ENCODE measurements at regions not wholly inside any gene's neighbourhood (a gene's known extent, or its start where the extent isn't known, plus 50 kb on each side); places are given as distances from the start of the nearest gene placed in this dataset.

- no peak for TF ChIP-seq EZH2phosphoT487 (IDR thresholded peaks at IDR 0.05; ENCODE audit: borderline replicate concordance)
- no peak for TF ChIP-seq CTCF (conservative IDR thresholded peaks at IDR 0.05; ENCODE audit: low read length)
- H3K4me2 ChIP-seq (ENCODE audit: low read depth, low read length, poor library complexity, severe bottlenecking): no peak overlapping the region
Measured at GRCh38 chr6:166739976-166740318, 112.9 kb upstream of the RPS6KA2 start.

GRCh38 chr6:166739117-166739975 lies 112.3 kb upstream of the RPS6KA2 start:
- TF ChIP-seq CTCF (conservative IDR thresholded peaks at IDR 0.05; ENCODE audit: low read length) (no peak), EZH2phosphoT487 (IDR thresholded peaks at IDR 0.05; ENCODE audit: borderline replicate concordance) (no peak)
- no peaks in the 10 kb centered on the region for H3K36me3 ChIP-seq (ENCODE audit: insufficient read depth, low read length)
- H3K27me3 ChIP-seq (ENCODE audit: insufficient read depth, low read length, poor library complexity, severe bottlenecking): no peaks in the 10 kb centered on the region
- no peaks in the 10 kb centered on the region for H3K4me1 ChIP-seq (ENCODE audit: insufficient read depth, low read length, poor library complexity, severe bottlenecking)
- no peaks in the 10 kb centered on the region for H3F3A ChIP-seq (ENCODE audit: low read depth)
- H3K4me3 ChIP-seq (ENCODE audit: low read length, poor library complexity, severe bottlenecking): no peak overlapping the region
- H3K9ac ChIP-seq (ENCODE audit: low read depth, low read length, poor library complexity, severe bottlenecking): no peak overlapping the region
- H3K4me2 ChIP-seq (ENCODE audit: low read depth, low read length, poor library complexity, severe bottlenecking): no peak overlapping the region
- no peaks in the 10 kb centered on the region for H3K9me3 ChIP-seq (ENCODE audit: insufficient read depth, low read depth, low read length)
- H3K79me2 ChIP-seq (ENCODE audit: insufficient read depth, low read length): no peaks in the 10 kb centered on the region
- H2AFZ ChIP-seq (ENCODE audit: low read length): no peak overlapping the region
- no peaks in the 10 kb centered on the region for H4K20me1 ChIP-seq (ENCODE audit: insufficient read depth, low read length, poor library complexity, severe bottlenecking)
- no peaks in the 10 kb centered on the region for H3K9me2 ChIP-seq (replicated peaks; ENCODE audit: low read depth, low read length)

More at GRCh38 chr6:166739976-166740318, 112.9 kb upstream of the RPS6KA2 start:
- Histone ChIP-seq H3K4me3 (ENCODE audit: low read length, poor library complexity, severe bottlenecking) (no peak overlapping the region), H3K9ac (ENCODE audit: low read depth, low read length, poor library complexity, severe bottlenecking) (no peak overlapping the region), H3K9me2 (replicated peaks; ENCODE audit: low read depth, low read length) (no peaks in the 10 kb centered on the region), H3K4me1 (ENCODE audit: insufficient read depth, low read length, poor library complexity, severe bottlenecking) (no peaks in the 10 kb centered on the region), H3K9me3 (ENCODE audit: insufficient read depth, low read depth, low read length) (no peaks in the 10 kb centered on the region), H4K20me1 (ENCODE audit: insufficient read depth, low read length, poor library complexity, severe bottlenecking) (no peaks in the 10 kb centered on the region), H3K36me3 (ENCODE audit: insufficient read depth, low read length) (no peaks in the 10 kb centered on the region), H3K27me3 (ENCODE audit: insufficient read depth, low read length, poor library complexity, severe bottlenecking) (no peaks in the 10 kb centered on the region), H2AFZ (ENCODE audit: low read length) (no peak overlapping the region), H3K79me2 (ENCODE audit: insufficient read depth, low read length) (no peaks in the 10 kb centered on the region), H3F3A (ENCODE audit: low read depth) (no peaks in the 10 kb centered on the region)

- no peaks in the 10 kb centered on the region for H3K79me2 ChIP-seq (ENCODE audit: insufficient read depth, low read length)
- H3K27me3 ChIP-seq (ENCODE audit: insufficient read depth, low read length, poor library complexity, severe bottlenecking): no peaks in the 10 kb centered on the region
- H3K4me1 ChIP-seq (ENCODE audit: insufficient read depth, low read length, poor library complexity, severe bottlenecking): no peaks in the 10 kb centered on the region
- H2AFZ ChIP-seq (ENCODE audit: low read length): no peak overlapping the region
- H3K9me2 ChIP-seq (replicated peaks; ENCODE audit: low read depth, low read length): no peaks in the 10 kb centered on the region
- no peak overlapping the region for H3K4me3 ChIP-seq (ENCODE audit: low read length, poor library complexity, severe bottlenecking)
- H3F3A ChIP-seq (ENCODE audit: low read depth): no peaks in the 10 kb centered on the region
- H3K36me3 ChIP-seq (ENCODE audit: insufficient read depth, low read length): no peaks in the 10 kb centered on the region
- H3K9me3 ChIP-seq (ENCODE audit: insufficient read depth, low read depth, low read length): no peaks in the 10 kb centered on the region
- no peak overlapping the region for H3K4me2 ChIP-seq (ENCODE audit: low read depth, low read length, poor library complexity, severe bottlenecking)
- H3K9ac ChIP-seq (ENCODE audit: low read depth, low read length, poor library complexity, severe bottlenecking): no peak overlapping the region
- H4K20me1 ChIP-seq (ENCODE audit: insufficient read depth, low read length, poor library complexity, severe bottlenecking): no peaks in the 10 kb centered on the region
- no peak for TF ChIP-seq EZH2phosphoT487 (IDR thresholded peaks at IDR 0.05; ENCODE audit: borderline replicate concordance)
- TF ChIP-seq CTCF (conservative IDR thresholded peaks at IDR 0.05; ENCODE audit: low read length): no peak
Measured at GRCh38 chr6:166738386-166739116, 111.5 kb upstream of the RPS6KA2 start.

All from Loucy (cell line).